ENCODE measurements at regions not wholly inside any gene's neighbourhood (a gene's known extent, or its start where the extent isn't known, plus 50 kb on each side); places are given as distances from the start of the nearest gene placed in this dataset.

DNA sequence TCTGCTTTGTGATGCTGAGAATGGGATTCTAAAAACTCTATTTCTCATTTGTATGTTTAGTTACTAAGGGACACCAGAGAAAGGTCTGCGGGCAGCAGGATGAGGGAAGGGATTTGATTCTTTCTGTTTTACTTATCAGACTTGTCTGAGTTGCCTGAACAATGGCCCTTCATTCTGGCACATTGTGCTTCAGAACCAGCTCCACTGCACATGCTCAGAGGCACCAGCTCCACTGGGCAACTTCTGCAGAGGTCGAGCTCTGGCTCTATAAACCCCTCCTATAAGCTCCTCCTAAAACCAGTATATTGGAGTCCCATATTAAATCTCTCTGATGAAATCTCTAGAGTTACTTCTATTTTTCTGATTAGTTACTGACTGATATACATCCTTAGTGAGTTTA, 453.2 kb upstream of the CDIN1 start:
- TF ChIP-seq, protein P1, sequence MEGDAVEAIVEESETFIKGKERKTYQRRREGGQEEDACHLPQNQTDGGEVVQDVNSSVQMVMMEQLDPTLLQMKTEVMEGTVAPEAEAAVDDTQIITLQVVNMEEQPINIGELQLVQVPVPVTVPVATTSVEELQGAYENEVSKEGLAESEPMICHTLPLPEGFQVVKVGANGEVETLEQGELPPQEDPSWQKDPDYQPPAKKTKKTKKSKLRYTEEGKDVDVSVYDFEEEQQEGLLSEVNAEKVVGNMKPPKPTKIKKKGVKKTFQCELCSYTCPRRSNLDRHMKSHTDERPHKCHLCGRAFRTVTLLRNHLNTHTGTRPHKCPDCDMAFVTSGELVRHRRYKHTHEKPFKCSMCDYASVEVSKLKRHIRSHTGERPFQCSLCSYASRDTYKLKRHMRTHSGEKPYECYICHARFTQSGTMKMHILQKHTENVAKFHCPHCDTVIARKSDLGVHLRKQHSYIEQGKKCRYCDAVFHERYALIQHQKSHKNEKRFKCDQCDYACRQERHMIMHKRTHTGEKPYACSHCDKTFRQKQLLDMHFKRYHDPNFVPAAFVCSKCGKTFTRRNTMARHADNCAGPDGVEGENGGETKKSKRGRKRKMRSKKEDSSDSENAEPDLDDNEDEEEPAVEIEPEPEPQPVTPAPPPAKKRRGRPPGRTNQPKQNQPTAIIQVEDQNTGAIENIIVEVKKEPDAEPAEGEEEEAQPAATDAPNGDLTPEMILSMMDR (IDR thresholded peaks at IDR 0.05): no peak
- no peak for TF ChIP-seq POLR2A (IDR thresholded peaks at IDR 0.05)
- TF ChIP-seq EP300 (IDR thresholded peaks at IDR 0.05): no peak

All from tibial nerve (tissue), 4 donors.